LNCaP clone FGC (cell line): ENCODE measurements at regions not wholly inside any gene's neighbourhood (a gene's known extent, or its start where the extent isn't known, plus 50 kb on each side); places are given as distances from the start of the nearest gene placed in this dataset.

Experiments used
- DNase-seq: peaks from one replicate; pipeline ENCODE4 v3.0.0-alpha.2; 2011; ENCODE audit warnings: low read depth
- H3K4me3 ChIP-seq: 2 replicates; pipeline ENCODE4 v1.5.1; 2011; ENCODE audit warnings: mild to moderate bottlenecking, low read depth, low read length, control low read depth
- CTCF ChIP-seq: IDR thresholded peaks from 2 replicates; pipeline ENCODE4 v1.5.1; 2012; ENCODE audit warnings: mild to moderate bottlenecking; ENCODE audit not compliant: control insufficient read depth, insufficient read depth; ENCODE audit errors: extremely low read depth

GRCh38 chr10:4383651-4384098 is 442.3 kb upstream of the AKR1E2 start:
- DNase-seq: no peak
- no peak overlapping the region for H3K4me3 ChIP-seq
- no peak for TF ChIP-seq CTCF

GRCh38 chr10:4382811-4383210 is 443.2 kb upstream of the AKR1E2 start:
- no peak for DNase-seq
- TF ChIP-seq CTCF: no peak
- no peak overlapping the region for H3K4me3 ChIP-seq

- DNase-seq: no peak
- no peak for TF ChIP-seq CTCF
- H3K4me3 ChIP-seq: no peak overlapping the region
These were observed 452.4 kb upstream of the AKR1E2 start for GRCh38 chr10:4373612-4374011.

- no peak for DNase-seq
- no peak overlapping the region for H3K4me3 ChIP-seq
- no peak for TF ChIP-seq CTCF
These were observed 452.9 kb upstream of the AKR1E2 start for GRCh38 chr10:4373098-4373497.

- DNase-seq: no peak
- no peak overlapping the region for H3K4me3 ChIP-seq
- no peak for TF ChIP-seq CTCF
These were observed 453.4 kb upstream of the AKR1E2 start for GRCh38 chr10:4372601-4373000.

- H3K4me3 ChIP-seq: no peak overlapping the region
- no peak for TF ChIP-seq CTCF
- no peak for DNase-seq
These were observed 454.2 kb upstream of the AKR1E2 start for GRCh38 chr10:4371691-4372295.

- TF ChIP-seq CTCF: no peak
- H3K4me3 ChIP-seq: no peak overlapping the region
- DNase-seq: no peak
These were observed 455.6 kb upstream of the AKR1E2 start for GRCh38 chr10:4370376-4370775.
